SK-N-SH treated with all-trans-retinoic acid at 6 μM for 48 hours (cell line): ENCODE measurements at regions not wholly inside any gene's neighbourhood (a gene's known extent, or its start where the extent isn't known, plus 50 kb on each side); places are given as distances from the start of the nearest gene placed in this dataset.

Experiments used
- ATAC-seq: fragments of 200-7000 bp; cut with Tn5 transposase; 3 replicates; pipeline ENCODE4 v1.9.1; 2020; ENCODE audit warnings: mild to moderate bottlenecking, moderate library complexity
- ARNTL ChIP-seq: fragments of 450-650 bp; formaldehyde crosslinking; IDR thresholded peaks from 2 replicates; pipeline ENCODE4 v1.5.0; 2020; ENCODE audit warnings: low read depth, mild to moderate bottlenecking, moderate library complexity, borderline replicate concordance
- BACH2 ChIP-seq: fragments of 250-450 bp; sonication (Bioruptor Pico); IDR thresholded peaks from 2 replicates; pipeline ENCODE4 v1.9.0; 2021; ENCODE audit warnings: mild to moderate bottlenecking, borderline replicate concordance
- CREB5 ChIP-seq: fragments of 250-450 bp; sonication (Bioruptor Pico); IDR thresholded peaks from 2 replicates; pipeline ENCODE4 v1.5.1; 2020; ENCODE audit warnings: low read depth, mild to moderate bottlenecking, moderate library complexity
- CSDC2 ChIP-seq: fragments of 250-450 bp; sonication (Bioruptor Pico); IDR thresholded peaks from 2 replicates; pipeline ENCODE4 v1.5.0; 2020; ENCODE audit warnings: mild to moderate bottlenecking, moderate library complexity
- CSRNP3 ChIP-seq: fragments of 250-450 bp; sonication (Bioruptor Pico); IDR thresholded peaks from 2 replicates; pipeline ENCODE4 v1.5.1; 2021; ENCODE audit warnings: mild to moderate bottlenecking, moderate library complexity
- ESRRG ChIP-seq: fragments of 250-450 bp; sonication (Bioruptor Pico); IDR thresholded peaks from 2 replicates; pipeline ENCODE4 v1.6.1; 2021; ENCODE audit warnings: mild to moderate bottlenecking
- GLIS3 ChIP-seq: fragments of 250-450 bp; sonication (Bioruptor Pico); IDR thresholded peaks from 2 replicates; pipeline ENCODE4 v1.5.0; 2020; ENCODE audit warnings: mild to moderate bottlenecking, moderate library complexity
- ISL1 ChIP-seq: fragments of 250-450 bp; sonication (Bioruptor Pico); IDR thresholded peaks from 2 replicates; pipeline ENCODE4 v2.1.2; 2022; ENCODE audit warnings: mild to moderate bottlenecking, moderate library complexity
- OSR1 ChIP-seq: fragments of 250-450 bp; sonication (Bioruptor Pico); IDR thresholded peaks from 2 replicates; pipeline ENCODE4 v1.8.0; 2022; ENCODE audit warnings: moderate library complexity, mild to moderate bottlenecking, inconsistent platforms
- PATZ1 ChIP-seq: fragments of 250-450 bp; sonication (Bioruptor Pico); IDR thresholded peaks from 2 replicates; pipeline ENCODE4 v1.8.0; 2020; ENCODE audit warnings: mild to moderate bottlenecking, moderate library complexity, borderline replicate concordance
- POU6F1 ChIP-seq: fragments of 250-450 bp; sonication (Bioruptor Pico); IDR thresholded peaks from 2 replicates; pipeline ENCODE4 v1.8.0; 2021; ENCODE audit warnings: low read depth, mild to moderate bottlenecking, moderate library complexity, borderline replicate concordance
- PPARA ChIP-seq: fragments of 250-450 bp; sonication (Bioruptor Pico); IDR thresholded peaks from 2 replicates; pipeline ENCODE4 v1.5.0; 2020; ENCODE audit warnings: mild to moderate bottlenecking, borderline replicate concordance
- RARB ChIP-seq: fragments of 250-450 bp; sonication (Bioruptor Pico); IDR thresholded peaks from 2 replicates; pipeline ENCODE4 v1.8.0; 2021; ENCODE audit warnings: mild to moderate bottlenecking, moderate library complexity
- SNAI2 ChIP-seq: fragments of 250-450 bp; sonication (Bioruptor Pico); IDR thresholded peaks from 2 replicates; pipeline ENCODE4 v1.5.0; 2020; ENCODE audit warnings: mild to moderate bottlenecking, moderate library complexity
- TCF4 ChIP-seq: fragments of 250-450 bp; sonication (Bioruptor Pico); IDR thresholded peaks from 2 replicates; pipeline ENCODE4 v1.8.0; 2021; ENCODE audit warnings: mild to moderate bottlenecking, moderate library complexity, borderline replicate concordance
- TOX ChIP-seq: fragments of 250-450 bp; sonication (Bioruptor Pico); IDR thresholded peaks from 2 replicates; pipeline ENCODE4 v1.8.0; 2021; ENCODE audit warnings: mild to moderate bottlenecking, moderate library complexity, borderline replicate concordance
- TSHZ2 ChIP-seq: fragments of 250-450 bp; sonication (Bioruptor Pico); IDR thresholded peaks from 2 replicates; pipeline ENCODE4 v1.5.0; 2020; ENCODE audit warnings: mild to moderate bottlenecking, moderate library complexity
- ZFP3 ChIP-seq: fragments of 250-450 bp; sonication (Bioruptor Pico); IDR thresholded peaks from 2 replicates; pipeline ENCODE4 v1.5.0; 2020; ENCODE audit warnings: mild to moderate bottlenecking, moderate library complexity
- ZFP30 ChIP-seq: fragments of 450-650 bp; formaldehyde crosslinking; IDR thresholded peaks from 2 replicates; pipeline ENCODE4 v1.5.0; 2022; ENCODE audit warnings: mild to moderate bottlenecking, moderate library complexity
- ZNF565 ChIP-seq: fragments of 450-650 bp; formaldehyde crosslinking; conservative IDR thresholded peaks from 2 replicates; pipeline ENCODE4 v1.5.0; 2020; ENCODE audit warnings: low read depth, mild to moderate bottlenecking, moderate library complexity
- ZNF70 ChIP-seq: fragments of 450-650 bp; formaldehyde crosslinking; IDR thresholded peaks from 2 replicates; pipeline ENCODE4 v1.5.0; 2020; ENCODE audit warnings: mild to moderate bottlenecking, moderate library complexity
- ZNF8 ChIP-seq: fragments of 450-650 bp; formaldehyde crosslinking; IDR thresholded peaks from 2 replicates; pipeline ENCODE4 v1.5.0; 2020; ENCODE audit warnings: mild to moderate bottlenecking, moderate library complexity

- TF ChIP-seq CREB5 (CRISPR knock-in tag): no peak
- no peak for TF ChIP-seq ZNF70 (CRISPR knock-in tag)
- TF ChIP-seq PPARA: no peak
- no peak for TF ChIP-seq BACH2
- no peak for TF ChIP-seq POU6F1 (CRISPR knock-in tag)
- TF ChIP-seq PATZ1 (CRISPR knock-in tag): no peak
Observed at GRCh38 chr18:67694787-67695186, 178.3 kb upstream of the DSEL start (continued).

- TF ChIP-seq OSR1 (CRISPR knock-in tag): no peak
- TF ChIP-seq CSDC2 (CRISPR knock-in tag): no peak
- TF ChIP-seq ZNF8 (CRISPR knock-in tag): no peak
- TF ChIP-seq ZFP30: no peak
- TF ChIP-seq ISL1 (CRISPR knock-in tag): no peak
- TF ChIP-seq PATZ1 (CRISPR knock-in tag): no peak
- no peak for TF ChIP-seq ARNTL
- TF ChIP-seq SNAI2: no peak
- no peak for TF ChIP-seq ZNF70 (CRISPR knock-in tag)
- no peak for TF ChIP-seq PPARA
- no peak for TF ChIP-seq RARB (CRISPR knock-in tag)
- no peak for TF ChIP-seq ZNF565 (CRISPR knock-in tag)
- no peak for ATAC-seq
Observed at GRCh38 chr18:67692811-67693210, 176.3 kb upstream of the DSEL start.

- ATAC-seq: no peak
- no peak for TF ChIP-seq ZFP30
- no peak for TF ChIP-seq TOX (CRISPR knock-in tag)
- no peak for TF ChIP-seq PPARA
- TF ChIP-seq CSDC2 (CRISPR knock-in tag): no peak
- TF ChIP-seq ESRRG (CRISPR knock-in tag): no peak
- no peak for TF ChIP-seq GLIS3
- TF ChIP-seq ARNTL: no peak
- no peak for TF ChIP-seq RARB (CRISPR knock-in tag)
- no peak for TF ChIP-seq ZFP3 (CRISPR knock-in tag)
- TF ChIP-seq ZNF565 (CRISPR knock-in tag): no peak
- TF ChIP-seq BACH2: no peak
- no peak for TF ChIP-seq CREB5 (CRISPR knock-in tag)
- no peak for TF ChIP-seq POU6F1 (CRISPR knock-in tag)
- TF ChIP-seq ZNF70 (CRISPR knock-in tag): no peak
Observed at GRCh38 chr18:67682516-67682915, 166.0 kb upstream of the DSEL start.

- no peak for ATAC-seq
- no peak for TF ChIP-seq ZFP3 (CRISPR knock-in tag)
- no peak for TF ChIP-seq TCF4 (CRISPR knock-in tag)
- TF ChIP-seq TSHZ2 (CRISPR knock-in tag): no peak
- TF ChIP-seq ZNF565 (CRISPR knock-in tag): no peak
- TF ChIP-seq CSRNP3: no peak
- TF ChIP-seq ESRRG (CRISPR knock-in tag): no peak
- no peak for TF ChIP-seq BACH2
Observed at GRCh38 chr18:67677489-67677888, 161.0 kb upstream of the DSEL start.
